Bronchial epithelial cell (primary cell): ENCODE measurements at regions not wholly inside any gene's neighbourhood (a gene's known extent, or its start where the extent isn't known, plus 50 kb on each side); places are given as distances from the start of the nearest gene placed in this dataset.
"Not testable (repeated sequence)": the region's sequence is repeated elsewhere in the genome, so short reads cannot be mapped to it uniquely, and the experiment has no call there.

ENCODE experiments used
- DNase-seq: peaks from one replicate; pipeline ENCODE4 v3.0.0-alpha.2; 2010; ENCODE audit warnings: low read depth
- FAIRE-seq: peaks from 2 replicates; lab custom pipeline; 2011; peaks lifted over from hg19 to GRCh38; lab: Jason Lieb, UNC
- H3K27me3 ChIP-seq: 2 replicates; pipeline ENCODE4 v1.5.1; 2011; ENCODE audit warnings: low read length; ENCODE audit not compliant: control insufficient read depth, insufficient read depth
- H3K36me3 ChIP-seq: 2 replicates; pipeline ENCODE4 v1.5.1; 2011; ENCODE audit warnings: low read length; ENCODE audit not compliant: control insufficient read depth, insufficient read depth
- H3K4me3 ChIP-seq: 2 replicates; pipeline ENCODE4 v1.5.1; 2011; ENCODE audit warnings: mild to moderate bottlenecking, low read depth, low read length, control low read depth
- CTCF ChIP-seq: IDR thresholded peaks from 2 replicates; pipeline ENCODE4 v1.5.1; 2011; ENCODE audit warnings: mild to moderate bottlenecking, moderate library complexity, low read length, control low read depth, inconsistent platforms; ENCODE audit not compliant: insufficient read depth, severe bottlenecking

- no peak for FAIRE-seq
- Histone ChIP-seq H3K4me3 (no peak overlapping the region), H3K36me3 (no peaks in the 10 kb centered on the region), H3K27me3 (no peaks in the 10 kb centered on the region)
- no peak for TF ChIP-seq CTCF
- no peak for DNase-seq
Measured at GRCh38 chr5:128857076-128857677, 108.1 kb upstream of the SLC27A6 start.

GRCh38 chr5:128858995-128859394, 106.3 kb upstream of the SLC27A6 start:
- DNase-seq (no peak), FAIRE-seq (no peak)
- H3K27me3 ChIP-seq: no peaks in the 10 kb centered on the region
- no peaks in the 10 kb centered on the region for H3K36me3 ChIP-seq
- TF ChIP-seq CTCF: no peak
- H3K4me3 ChIP-seq: no peak overlapping the region

GRCh38 chr5:128861155-128861554, 104.1 kb upstream of the SLC27A6 start:
- not testable (repeated sequence) for H3K27me3 ChIP-seq, H3K4me3 ChIP-seq, DNase-seq, FAIRE-seq, H3K36me3 ChIP-seq

GRCh38 chr5:128869970-128870369, 95.3 kb upstream of the SLC27A6 start:
- no peak for TF ChIP-seq CTCF
- H3K27me3 ChIP-seq: peaks cover 1% of the 10 kb centered on the region
- no peak for DNase-seq
- no peak for FAIRE-seq
- H3K36me3 ChIP-seq: no peaks in the 10 kb centered on the region
- H3K4me3 ChIP-seq: no peak overlapping the region

GRCh38 chr5:128870373-128870772, 94.9 kb upstream of the SLC27A6 start:
- DNase-seq (no peak), FAIRE-seq (no peak)
- no peak overlapping the region for H3K4me3 ChIP-seq
- peaks cover 1% of the 10 kb centered on the region for H3K27me3 ChIP-seq
- no peak for TF ChIP-seq CTCF
- no peaks in the 10 kb centered on the region for H3K36me3 ChIP-seq

- no peak for DNase-seq
- Histone ChIP-seq H3K27me3 (peaks cover 1% of the 10 kb centered on the region), H3K36me3 (no peaks in the 10 kb centered on the region), H3K4me3 (no peak overlapping the region)
- FAIRE-seq: no peak
- TF ChIP-seq CTCF: no peak
Measured at GRCh38 chr5:128870923-128871322, 94.4 kb upstream of the SLC27A6 start.
